ENCODE measurements at regions not wholly inside any gene's neighbourhood (a gene's known extent, or its start where the extent isn't known, plus 50 kb on each side); places are given as distances from the start of the nearest gene placed in this dataset.
A peak's percentile ranks its signal among the peaks of the same experiment; 100 is the strongest.

GRCh38 chr2:3065928-3066327, 311.7 kb downstream of the EIPR1 start:
- intact Hi-C loops (cut with DNase I; ENCODE audit: low total_unique reads) = no loop called here
- TF ChIP-seq CTCF (IDR thresholded peaks at IDR 0.05) (no peak), POLR2A (IDR thresholded peaks at IDR 0.05) (no peak)
- WGBS, 2 donors = 76 to 86% methylated on average over 5 of the region's 5 CpGs
- no peak overlapping the region for H3K4me3 ChIP-seq (ENCODE audit: low read depth, poor library complexity, severe bottlenecking)
- no peak for DNase-seq (ENCODE audit: low spot score in 2 of 2)

- no peak for TF ChIP-seq CTCF (IDR thresholded peaks at IDR 0.05)
- no peak for TF ChIP-seq POLR2A (IDR thresholded peaks at IDR 0.05)
- WGBS, 2 donors = 89 to 90% methylated on average over 15 of the region's 15 CpGs
- DNase-seq (ENCODE audit: low spot score in 2 of 2) = peak in 1 of 2 donors; percentile 65
- intact Hi-C loops (cut with DNase I; ENCODE audit: low total_unique reads) = no loop called here
- H3K4me3 ChIP-seq (ENCODE audit: low read depth, poor library complexity, severe bottlenecking) = no peak overlapping the region
Observed at GRCh38 chr2:3062476-3063260, 314.9 kb downstream of the EIPR1 start.

- no peak overlapping the region for H3K4me3 ChIP-seq (ENCODE audit: low read depth, poor library complexity, severe bottlenecking)
- TF ChIP-seq CTCF (IDR thresholded peaks at IDR 0.05) (no peak), POLR2A (IDR thresholded peaks at IDR 0.05) (no peak)
- intact Hi-C loops (cut with DNase I; ENCODE audit: low total_unique reads) = no loop called here
- WGBS, 2 donors = 80 to 82% methylated on average over 16 of the region's 16 CpGs
- DNase-seq (ENCODE audit: low spot score in 2 of 2) = peak in 1 of 2 donors; percentile 70
Observed at GRCh38 chr2:3060049-3060448, 317.6 kb downstream of the EIPR1 start.

- no peak overlapping the region for H3K4me3 ChIP-seq (ENCODE audit: low read depth, poor library complexity, severe bottlenecking)
- 70 to 72% methylated on average over 37 of the region's 37 CpGs for WGBS, 2 donors
- TF ChIP-seq CTCF (IDR thresholded peaks at IDR 0.05) = no peak
- no peak for TF ChIP-seq POLR2A (IDR thresholded peaks at IDR 0.05)
- intact Hi-C loops (cut with DNase I; ENCODE audit: low total_unique reads) = no loop called here
- no peak for DNase-seq (ENCODE audit: low spot score in 2 of 2)
Observed at GRCh38 chr2:3059141-3059925, 318.3 kb downstream of the EIPR1 start.

GRCh38 chr2:3054066-3054465, 323.6 kb downstream of the EIPR1 start:
- WGBS, 2 donors = 77 to 89% methylated on average over 8 of the region's 8 CpGs
- DNase-seq (ENCODE audit: low spot score in 2 of 2) = no peak
- intact Hi-C loops (cut with DNase I; ENCODE audit: low total_unique reads) = no loop called here
- H3K4me3 ChIP-seq (ENCODE audit: low read depth, poor library complexity, severe bottlenecking) = no peak overlapping the region
- TF ChIP-seq CTCF (IDR thresholded peaks at IDR 0.05) (no peak), POLR2A (IDR thresholded peaks at IDR 0.05) (no peak)

All from lower leg skin (tissue), 4 donors.